ENCODE measurements at regions not wholly inside any gene's neighbourhood (a gene's known extent, or its start where the extent isn't known, plus 50 kb on each side); places are given as distances from the start of the nearest gene placed in this dataset.

DNA sequence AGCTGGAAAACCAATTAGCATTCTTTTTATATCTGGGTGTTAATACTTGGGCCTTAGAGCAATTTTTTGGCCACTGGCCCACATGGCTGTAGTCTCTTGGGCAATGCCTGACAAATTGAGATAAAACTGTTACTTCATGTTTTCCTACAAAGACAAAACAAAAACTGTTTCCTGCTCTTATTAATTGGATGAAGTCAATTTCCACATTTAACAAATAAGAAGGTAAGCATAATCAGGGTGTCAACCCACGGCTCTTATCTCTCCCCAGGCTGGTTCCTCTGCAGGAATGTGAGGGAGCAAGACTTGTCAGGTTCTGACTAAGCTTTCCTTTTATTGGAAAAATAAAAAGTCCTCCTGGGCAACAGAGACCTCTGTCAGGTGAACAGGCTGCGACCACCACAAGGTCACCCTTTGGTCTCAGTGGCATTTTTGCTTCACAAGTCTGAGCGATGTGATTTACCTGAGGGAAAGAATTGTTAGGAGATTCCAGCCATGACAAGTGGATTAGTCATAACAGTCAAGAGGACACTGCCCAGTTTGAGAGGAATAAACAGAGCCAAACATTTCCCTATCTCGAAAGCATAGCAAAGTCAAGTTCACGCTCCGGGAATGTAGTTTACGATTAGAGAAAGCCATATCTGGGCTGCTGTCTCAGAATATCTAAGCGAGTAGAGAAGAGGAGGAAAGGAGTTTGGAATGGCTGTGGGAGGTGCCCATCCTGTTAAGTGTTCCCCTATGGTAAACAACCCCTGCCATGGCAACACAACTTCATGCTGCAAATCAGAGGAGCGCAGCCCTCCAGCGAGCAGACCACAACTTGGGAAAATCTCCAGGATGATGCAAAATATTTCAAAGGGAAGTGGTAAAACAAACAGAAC lies 144.4 kb downstream of the TES start:
- TF ChIP-seq POLR2A (IDR thresholded peaks at IDR 0.05): no peak
- TF ChIP-seq, protein P1, sequence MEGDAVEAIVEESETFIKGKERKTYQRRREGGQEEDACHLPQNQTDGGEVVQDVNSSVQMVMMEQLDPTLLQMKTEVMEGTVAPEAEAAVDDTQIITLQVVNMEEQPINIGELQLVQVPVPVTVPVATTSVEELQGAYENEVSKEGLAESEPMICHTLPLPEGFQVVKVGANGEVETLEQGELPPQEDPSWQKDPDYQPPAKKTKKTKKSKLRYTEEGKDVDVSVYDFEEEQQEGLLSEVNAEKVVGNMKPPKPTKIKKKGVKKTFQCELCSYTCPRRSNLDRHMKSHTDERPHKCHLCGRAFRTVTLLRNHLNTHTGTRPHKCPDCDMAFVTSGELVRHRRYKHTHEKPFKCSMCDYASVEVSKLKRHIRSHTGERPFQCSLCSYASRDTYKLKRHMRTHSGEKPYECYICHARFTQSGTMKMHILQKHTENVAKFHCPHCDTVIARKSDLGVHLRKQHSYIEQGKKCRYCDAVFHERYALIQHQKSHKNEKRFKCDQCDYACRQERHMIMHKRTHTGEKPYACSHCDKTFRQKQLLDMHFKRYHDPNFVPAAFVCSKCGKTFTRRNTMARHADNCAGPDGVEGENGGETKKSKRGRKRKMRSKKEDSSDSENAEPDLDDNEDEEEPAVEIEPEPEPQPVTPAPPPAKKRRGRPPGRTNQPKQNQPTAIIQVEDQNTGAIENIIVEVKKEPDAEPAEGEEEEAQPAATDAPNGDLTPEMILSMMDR (IDR thresholded peaks at IDR 0.05): no peak

Measured in uterus (tissue), 2 donors.